ENCODE measurements at regions not wholly inside any gene's neighbourhood (a gene's known extent, or its start where the extent isn't known, plus 50 kb on each side); places are given as distances from the start of the nearest gene placed in this dataset.

- no peak for TF ChIP-seq CTCF (conservative IDR thresholded peaks at IDR 0.05; ENCODE audit: low read length)
- no peak for TF ChIP-seq EZH2phosphoT487 (IDR thresholded peaks at IDR 0.05; ENCODE audit: borderline replicate concordance, low read depth, low read length)
These were observed 103.1 kb upstream of the PNPLA4 start for GRCh38 chrX:8030361-8030760.

Data from OCI-LY7 (cell line).